HL-60 (cell line): ENCODE measurements at regions not wholly inside any gene's neighbourhood (a gene's known extent, or its start where the extent isn't known, plus 50 kb on each side); places are given as distances from the start of the nearest gene placed in this dataset.

ENCODE experiments used
- GABPA ChIP-seq: IDR thresholded peaks from 2 replicates; pipeline ENCODE4 v1.6.1; 2012; ENCODE audit warnings: low read depth
- POLR2AphosphoS5 ChIP-seq: IDR thresholded peaks from 2 replicates; pipeline ENCODE4 v1.6.1; 2012; ENCODE audit warnings: low read depth
- SPI1 ChIP-seq: IDR thresholded peaks from 2 replicates; pipeline ENCODE4 v1.6.1; 2012; ENCODE audit warnings: low read depth, mild to moderate bottlenecking, borderline replicate concordance
- TF ChIP-seq, protein P1 (sequence below): IDR thresholded peaks from one replicate; pipeline ENCODE4 v1.5.1; 2011; ENCODE audit warnings: low read length, control low read depth, inconsistent platforms; ENCODE audit not compliant: insufficient read depth
- TF ChIP-seq, protein P2 (sequence below): IDR thresholded peaks from 2 replicates; pipeline ENCODE4 v1.6.1; 2012; ENCODE audit warnings: low read depth; ENCODE audit not compliant: insufficient replicate concordance

DNA sequence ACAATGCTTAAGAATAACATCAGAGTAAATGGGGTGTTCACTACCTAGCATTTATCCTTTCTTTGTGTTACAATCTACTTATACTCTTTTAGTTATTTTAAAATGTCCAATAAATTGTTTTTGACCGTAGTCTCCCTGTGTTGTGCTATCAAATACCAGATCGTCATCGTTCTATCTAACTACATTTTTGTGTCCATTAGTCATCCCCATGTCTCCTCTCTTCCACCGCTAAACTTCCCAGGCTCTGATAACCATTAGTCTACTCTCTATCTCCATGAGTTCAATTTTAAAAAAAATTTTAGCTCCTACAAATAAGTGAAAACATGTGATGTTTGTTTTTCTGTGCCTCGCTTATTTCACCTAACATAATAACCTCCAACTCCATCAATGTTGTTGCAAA lies 381.9 kb downstream of the PRDM5 start:
- TF ChIP-seq, protein P1, sequence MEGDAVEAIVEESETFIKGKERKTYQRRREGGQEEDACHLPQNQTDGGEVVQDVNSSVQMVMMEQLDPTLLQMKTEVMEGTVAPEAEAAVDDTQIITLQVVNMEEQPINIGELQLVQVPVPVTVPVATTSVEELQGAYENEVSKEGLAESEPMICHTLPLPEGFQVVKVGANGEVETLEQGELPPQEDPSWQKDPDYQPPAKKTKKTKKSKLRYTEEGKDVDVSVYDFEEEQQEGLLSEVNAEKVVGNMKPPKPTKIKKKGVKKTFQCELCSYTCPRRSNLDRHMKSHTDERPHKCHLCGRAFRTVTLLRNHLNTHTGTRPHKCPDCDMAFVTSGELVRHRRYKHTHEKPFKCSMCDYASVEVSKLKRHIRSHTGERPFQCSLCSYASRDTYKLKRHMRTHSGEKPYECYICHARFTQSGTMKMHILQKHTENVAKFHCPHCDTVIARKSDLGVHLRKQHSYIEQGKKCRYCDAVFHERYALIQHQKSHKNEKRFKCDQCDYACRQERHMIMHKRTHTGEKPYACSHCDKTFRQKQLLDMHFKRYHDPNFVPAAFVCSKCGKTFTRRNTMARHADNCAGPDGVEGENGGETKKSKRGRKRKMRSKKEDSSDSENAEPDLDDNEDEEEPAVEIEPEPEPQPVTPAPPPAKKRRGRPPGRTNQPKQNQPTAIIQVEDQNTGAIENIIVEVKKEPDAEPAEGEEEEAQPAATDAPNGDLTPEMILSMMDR, result no peak
- TF ChIP-seq GABPA (no peak), POLR2AphosphoS5 (no peak), SPI1 (no peak)
- TF ChIP-seq, protein P2, sequence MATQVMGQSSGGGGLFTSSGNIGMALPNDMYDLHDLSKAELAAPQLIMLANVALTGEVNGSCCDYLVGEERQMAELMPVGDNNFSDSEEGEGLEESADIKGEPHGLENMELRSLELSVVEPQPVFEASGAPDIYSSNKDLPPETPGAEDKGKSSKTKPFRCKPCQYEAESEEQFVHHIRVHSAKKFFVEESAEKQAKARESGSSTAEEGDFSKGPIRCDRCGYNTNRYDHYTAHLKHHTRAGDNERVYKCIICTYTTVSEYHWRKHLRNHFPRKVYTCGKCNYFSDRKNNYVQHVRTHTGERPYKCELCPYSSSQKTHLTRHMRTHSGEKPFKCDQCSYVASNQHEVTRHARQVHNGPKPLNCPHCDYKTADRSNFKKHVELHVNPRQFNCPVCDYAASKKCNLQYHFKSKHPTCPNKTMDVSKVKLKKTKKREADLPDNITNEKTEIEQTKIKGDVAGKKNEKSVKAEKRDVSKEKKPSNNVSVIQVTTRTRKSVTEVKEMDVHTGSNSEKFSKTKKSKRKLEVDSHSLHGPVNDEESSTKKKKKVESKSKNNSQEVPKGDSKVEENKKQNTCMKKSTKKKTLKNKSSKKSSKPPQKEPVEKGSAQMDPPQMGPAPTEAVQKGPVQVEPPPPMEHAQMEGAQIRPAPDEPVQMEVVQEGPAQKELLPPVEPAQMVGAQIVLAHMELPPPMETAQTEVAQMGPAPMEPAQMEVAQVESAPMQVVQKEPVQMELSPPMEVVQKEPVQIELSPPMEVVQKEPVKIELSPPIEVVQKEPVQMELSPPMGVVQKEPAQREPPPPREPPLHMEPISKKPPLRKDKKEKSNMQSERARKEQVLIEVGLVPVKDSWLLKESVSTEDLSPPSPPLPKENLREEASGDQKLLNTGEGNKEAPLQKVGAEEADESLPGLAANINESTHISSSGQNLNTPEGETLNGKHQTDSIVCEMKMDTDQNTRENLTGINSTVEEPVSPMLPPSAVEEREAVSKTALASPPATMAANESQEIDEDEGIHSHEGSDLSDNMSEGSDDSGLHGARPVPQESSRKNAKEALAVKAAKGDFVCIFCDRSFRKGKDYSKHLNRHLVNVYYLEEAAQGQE, result no peak
